HUES64 (cell line): ENCODE measurements at regions not wholly inside any gene's neighbourhood (a gene's known extent, or its start where the extent isn't known, plus 50 kb on each side); places are given as distances from the start of the nearest gene placed in this dataset.

Experiments used
- H3K27ac ChIP-seq: 2 replicates; pipeline ENCODE4 v1.7.0; 2013; ENCODE audit warnings: low read depth, low read length, inconsistent platforms
- H3K27me3 ChIP-seq: 2 replicates; pipeline ENCODE4 v1.6.1; 2013; ENCODE audit warnings: mild to moderate bottlenecking, low read length; ENCODE audit not compliant: insufficient read depth
- H3K36me3 ChIP-seq: 2 replicates; pipeline ENCODE4 v1.6.1; 2013; ENCODE audit warnings: mild to moderate bottlenecking, low read length; ENCODE audit not compliant: insufficient read depth
- H3K4me1 ChIP-seq: 2 replicates; pipeline ENCODE4 v1.6.1; 2013; ENCODE audit warnings: mild to moderate bottlenecking, low read length, moderate library complexity; ENCODE audit not compliant: insufficient read depth
- H3K4me3 ChIP-seq: 2 replicates; pipeline ENCODE4 v1.5.1; 2013; ENCODE audit warnings: mild to moderate bottlenecking, low read length, moderate library complexity
- H3K9ac ChIP-seq: 2 replicates; pipeline ENCODE4 v1.6.1; 2013; ENCODE audit warnings: mild to moderate bottlenecking, low read depth, low read length
- H3K9me3 ChIP-seq: 2 replicates; pipeline ENCODE4 v1.6.1; 2013; ENCODE audit warnings: low read depth, low read length; ENCODE audit not compliant: insufficient read depth
- WGBS: fragments of 150-250, 120-280 bp; methylation state at CpG from one replicate; pipeline ENCODE4 v1.1.7; 2013; ENCODE audit warnings: missing lambda C conversion rate; 5-methylcytosine and 5-hydroxymethylcytosine counted together

- Histone ChIP-seq H3K36me3 (no peaks in the 10 kb centered on the region), H3K27ac (no peak overlapping the region), H3K27me3 (no peaks in the 10 kb centered on the region), H3K9ac (no peak overlapping the region), H3K9me3 (no peaks in the 10 kb centered on the region), H3K4me3 (no peak overlapping the region), H3K4me1 (no peaks in the 10 kb centered on the region)
- 87% methylated on average over 3 of the region's 3 CpGs for WGBS
Observed at GRCh38 chr1:69403756-69404320, 163.9 kb upstream of the LRRC7 start.

DNA sequence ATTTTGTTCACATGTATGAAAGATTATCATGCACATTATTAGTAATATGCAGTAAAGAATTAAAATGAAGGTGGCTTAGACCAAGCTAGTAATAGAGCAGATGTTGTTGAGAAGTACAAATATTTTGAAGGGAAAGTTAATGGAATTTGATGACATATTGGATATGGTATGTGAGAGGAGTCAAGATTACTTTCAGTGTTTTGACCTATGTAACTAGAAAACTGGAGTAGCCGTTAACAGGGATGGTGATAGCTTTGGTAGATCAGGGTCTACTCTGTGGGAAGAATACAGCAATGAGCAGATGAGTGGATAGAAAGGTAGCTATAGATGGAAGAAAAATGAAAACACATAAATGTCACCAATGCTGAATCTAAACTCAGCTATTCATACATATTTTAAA lies 163.2 kb upstream of the LRRC7 start:
- Histone ChIP-seq H3K27me3 (no peaks in the 10 kb centered on the region), H3K9ac (no peak overlapping the region), H3K9me3 (no peaks in the 10 kb centered on the region), H3K4me3 (no peak overlapping the region), H3K27ac (no peak overlapping the region), H3K4me1 (no peaks in the 10 kb centered on the region), H3K36me3 (no peaks in the 10 kb centered on the region)
- WGBS, result 86% methylated on average over 1 of the region's 1 CpG

- Histone ChIP-seq H3K9ac (no peak overlapping the region), H3K36me3 (no peaks in the 10 kb centered on the region), H3K4me1 (no peaks in the 10 kb centered on the region), H3K27me3 (no peaks in the 10 kb centered on the region), H3K27ac (no peak overlapping the region), H3K9me3 (no peaks in the 10 kb centered on the region), H3K4me3 (no peak overlapping the region)
- 55% methylated on average over 1 of the region's 3 CpGs for WGBS
Observed at GRCh38 chr1:69406244-69406643, 161.5 kb upstream of the LRRC7 start.

GRCh38 chr1:69409731-69410456 lies 157.8 kb upstream of the LRRC7 start:
- Histone ChIP-seq H3K4me1 (no peaks in the 10 kb centered on the region), H3K9me3 (no peaks in the 10 kb centered on the region), H3K27ac (no peak overlapping the region), H3K9ac (no peak overlapping the region), H3K27me3 (no peaks in the 10 kb centered on the region), H3K4me3 (no peak overlapping the region), H3K36me3 (no peaks in the 10 kb centered on the region)
- WGBS, result 90% methylated on average over 3 of the region's 3 CpGs

DNA sequence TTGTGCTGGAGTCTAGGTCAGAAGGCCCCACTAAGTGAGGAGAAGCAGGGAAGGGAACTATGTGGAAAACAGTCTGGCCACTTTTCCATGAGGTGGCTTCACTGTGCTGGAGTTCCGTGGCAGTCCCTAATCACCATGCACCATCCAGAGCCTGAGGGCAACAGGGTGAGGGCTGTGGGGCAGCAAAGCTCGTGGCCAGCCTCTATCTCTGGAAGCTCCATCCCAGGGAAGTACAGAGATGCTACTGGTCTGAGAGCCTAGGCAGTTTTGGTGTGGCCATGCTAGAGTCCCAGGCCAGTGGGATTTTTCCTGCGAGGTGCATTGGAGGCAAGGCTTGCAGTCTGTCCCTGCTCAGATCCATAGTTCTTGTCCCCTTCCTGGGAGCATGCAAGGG lies 157.3 kb upstream of the LRRC7 start:
- WGBS, result 92% methylated on average over 3 of the region's 3 CpGs
- Histone ChIP-seq H3K27ac (no peak overlapping the region), H3K27me3 (no peaks in the 10 kb centered on the region), H3K36me3 (no peaks in the 10 kb centered on the region), H3K9ac (no peak overlapping the region), H3K4me1 (no peaks in the 10 kb centered on the region), H3K4me3 (no peak overlapping the region), H3K9me3 (no peaks in the 10 kb centered on the region)

DNA sequence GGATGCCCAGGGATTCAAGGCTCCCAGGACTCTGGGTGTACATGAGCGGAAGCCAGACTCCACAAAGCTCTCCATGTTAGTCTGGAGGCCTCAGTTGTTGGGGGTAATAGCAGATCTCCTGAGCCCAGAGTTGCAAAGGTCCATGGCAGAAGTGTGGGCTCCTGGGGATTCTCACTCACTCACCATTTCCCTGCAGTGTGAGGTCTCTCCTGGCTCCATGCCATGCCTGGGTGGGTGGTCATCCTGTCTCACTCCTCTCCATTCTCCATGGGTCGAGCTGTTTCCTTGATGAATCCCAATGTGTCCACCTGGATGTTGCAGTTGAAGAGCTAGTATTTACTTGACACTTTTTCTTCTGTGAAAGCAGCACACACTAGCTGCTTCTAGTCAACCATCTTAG lies 156.8 kb upstream of the LRRC7 start:
- no peak overlapping the region for H3K9ac ChIP-seq
- H3K4me1 ChIP-seq, result no peaks in the 10 kb centered on the region
- H3K36me3 ChIP-seq, result no peaks in the 10 kb centered on the region
- no peaks in the 10 kb centered on the region for H3K27me3 ChIP-seq
- H3K9me3 ChIP-seq, result no peaks in the 10 kb centered on the region
- no peak overlapping the region for H3K4me3 ChIP-seq
- no peak overlapping the region for H3K27ac ChIP-seq
- WGBS, result 94% methylated on average over 2 of the region's 2 CpGs

DNA sequence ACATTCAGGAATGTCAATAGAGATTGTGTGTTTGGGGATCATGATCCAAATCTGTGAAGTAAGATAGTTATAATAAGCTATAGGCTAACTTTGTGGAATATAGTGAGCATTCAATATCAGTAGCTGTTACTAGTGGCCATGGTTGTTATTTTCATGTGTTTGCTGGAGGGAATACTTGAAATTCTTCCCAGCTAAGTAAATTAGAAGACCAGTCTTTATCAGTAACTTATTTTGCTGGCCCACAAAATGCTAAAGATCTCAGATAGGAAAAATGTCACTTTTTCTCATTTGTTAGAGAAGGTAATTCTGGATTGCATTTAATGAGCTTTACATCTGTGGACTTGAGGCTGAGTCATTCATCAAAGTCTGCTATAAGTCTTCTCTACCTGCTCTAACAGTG lies 156.1 kb upstream of the LRRC7 start:
- no peaks in the 10 kb centered on the region for H3K36me3 ChIP-seq
- no peak overlapping the region for H3K9ac ChIP-seq
- H3K4me1 ChIP-seq, result no peaks in the 10 kb centered on the region
- H3K27ac ChIP-seq, result no peak overlapping the region
- no peaks in the 10 kb centered on the region for H3K9me3 ChIP-seq
- H3K4me3 ChIP-seq, result no peak overlapping the region
- no peaks in the 10 kb centered on the region for H3K27me3 ChIP-seq

DNA sequence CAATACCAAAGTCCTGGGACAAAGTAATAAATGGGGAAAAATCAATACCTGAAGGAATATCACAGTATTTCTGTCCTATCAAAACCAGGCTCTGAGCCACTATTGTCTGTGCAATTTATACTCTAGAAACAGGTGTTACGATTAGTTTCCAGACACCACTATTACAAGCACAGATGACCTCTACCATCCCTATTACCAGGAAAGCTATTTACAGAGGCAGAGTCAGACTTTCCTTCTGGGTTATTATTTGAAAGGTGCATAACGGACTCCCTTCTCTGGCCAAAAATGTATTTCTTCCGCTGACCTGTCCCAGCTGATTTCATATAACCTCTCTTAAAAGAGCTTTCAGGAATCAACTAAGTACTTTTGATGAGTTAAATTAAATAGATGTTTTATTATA lies 154.6 kb upstream of the LRRC7 start:
- H3K27ac ChIP-seq, result no peak overlapping the region
- 65% methylated on average over 3 of the region's 3 CpGs for WGBS
- H3K4me3 ChIP-seq, result no peak overlapping the region
- no peaks in the 10 kb centered on the region for H3K4me1 ChIP-seq
- no peaks in the 10 kb centered on the region for H3K36me3 ChIP-seq
- H3K27me3 ChIP-seq, result no peaks in the 10 kb centered on the region
- no peaks in the 10 kb centered on the region for H3K9me3 ChIP-seq
- H3K9ac ChIP-seq, result no peak overlapping the region

DNA sequence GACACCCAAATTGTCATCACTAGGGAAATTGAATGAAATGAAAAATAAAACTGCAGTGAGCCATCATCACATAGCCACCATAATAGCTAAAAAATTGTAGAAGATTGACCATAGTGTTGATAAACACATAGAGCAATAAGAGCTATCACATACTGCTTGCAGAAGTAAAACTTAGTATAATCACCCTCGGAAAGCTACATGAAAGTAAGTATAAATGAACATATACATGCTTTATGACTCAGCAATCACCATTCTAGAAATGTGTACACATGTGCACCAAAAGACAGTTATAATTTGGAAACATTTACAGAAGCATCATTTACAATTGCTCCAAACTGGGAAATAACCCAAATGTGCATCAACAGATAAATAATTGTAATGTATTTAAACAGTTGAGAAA lies 153.1 kb upstream of the LRRC7 start:
- H3K4me1 ChIP-seq, result no peaks in the 10 kb centered on the region
- 100% methylated on average over 1 of the region's 1 CpG for WGBS
- no peak overlapping the region for H3K4me3 ChIP-seq

GRCh38 chr1:69421286-69421685 lies 146.4 kb upstream of the LRRC7 start:
- WGBS, result 94% methylated on average over 2 of the region's 2 CpGs
- Histone ChIP-seq H3K4me1 (no peaks in the 10 kb centered on the region), H3K27ac (no peak overlapping the region), H3K36me3 (no peaks in the 10 kb centered on the region), H3K4me3 (no peak overlapping the region), H3K27me3 (no peaks in the 10 kb centered on the region), H3K9ac (no peak overlapping the region), H3K9me3 (no peaks in the 10 kb centered on the region)

More for the DNA sequence above, 153.1 kb upstream of the LRRC7 start:
- Histone ChIP-seq H3K36me3 (no peaks in the 10 kb centered on the region), H3K27me3 (no peaks in the 10 kb centered on the region), H3K27ac (no peak overlapping the region), H3K9ac (no peak overlapping the region), H3K9me3 (no peaks in the 10 kb centered on the region)

DNA sequence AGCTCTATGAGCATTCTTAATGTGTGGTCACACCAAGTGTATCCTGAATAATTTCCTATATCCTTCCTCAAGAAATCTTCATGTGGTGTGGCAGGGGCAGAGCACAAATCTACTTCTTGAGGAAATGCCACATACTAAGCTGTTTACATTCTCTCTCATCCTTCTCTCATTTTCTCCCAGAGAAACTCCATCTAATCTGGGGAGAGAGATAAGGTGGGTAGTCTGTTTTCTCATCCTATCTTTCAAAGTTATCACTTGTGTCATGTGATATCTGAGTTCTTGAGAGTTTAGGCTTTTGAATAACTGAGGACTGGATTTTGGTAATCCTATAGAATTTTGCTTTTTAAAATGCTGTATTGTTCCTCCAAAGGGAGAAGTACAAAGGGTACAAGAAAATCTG lies 141.9 kb upstream of the LRRC7 start:
- Histone ChIP-seq H3K27ac (no peak overlapping the region), H3K27me3 (no peaks in the 10 kb centered on the region), H3K4me1 (no peaks in the 10 kb centered on the region), H3K9me3 (no peaks in the 10 kb centered on the region), H3K9ac (no peak overlapping the region), H3K4me3 (no peak overlapping the region), H3K36me3 (no peaks in the 10 kb centered on the region)

GRCh38 chr1:69426401-69426800 lies 141.3 kb upstream of the LRRC7 start:
- Histone ChIP-seq H3K9ac (no peak overlapping the region), H3K4me1 (no peaks in the 10 kb centered on the region), H3K4me3 (no peak overlapping the region), H3K27me3 (no peaks in the 10 kb centered on the region), H3K36me3 (no peaks in the 10 kb centered on the region), H3K9me3 (no peaks in the 10 kb centered on the region), H3K27ac (no peak overlapping the region)
- 100% methylated on average over 2 of the region's 2 CpGs for WGBS
